ENCODE measurements at regions not wholly inside any gene's neighbourhood (a gene's known extent, or its start where the extent isn't known, plus 50 kb on each side); places are given as distances from the start of the nearest gene placed in this dataset.

DNA sequence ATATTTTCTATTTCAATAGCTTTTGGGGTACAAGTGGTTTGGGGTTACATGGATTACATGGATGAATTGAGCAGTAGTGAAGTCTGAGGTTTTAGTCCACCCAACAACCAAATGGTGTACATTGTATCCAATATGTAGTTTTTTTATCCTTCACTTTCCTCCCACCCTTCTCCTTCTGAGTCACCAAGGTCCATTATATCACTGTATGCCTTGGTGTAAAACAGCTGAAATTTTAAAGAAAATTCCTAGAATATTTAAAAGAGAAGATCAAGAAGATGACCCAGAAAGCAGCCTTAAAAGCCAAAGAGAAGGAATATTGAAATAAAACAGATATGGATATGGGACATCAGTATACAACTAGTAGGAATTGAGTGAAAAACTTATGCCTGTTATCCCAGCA is 204.2 kb upstream of the COL8A1 start:
- Histone ChIP-seq H3K9me3 (ENCODE audit: control insufficient read depth, insufficient read depth, low read depth, low read length) (no peaks in the 10 kb centered on the region), H3K79me2 (ENCODE audit: control insufficient read depth, insufficient read depth, low read length) (no peaks in the 10 kb centered on the region), H3K27me3 (ENCODE audit: control insufficient read depth, insufficient read depth, low read length) (no peaks in the 10 kb centered on the region), H3K27ac (ENCODE audit: insufficient read depth, low read length) (no peak overlapping the region), H3K4me3 (replicated peaks in 1 of 4; ENCODE audit: control extremely low read depth in 1 of 4, insufficient read depth in 1 of 4, low read depth in 3 of 4, low read length in 4 of 4) (no peak overlapping the region), H3K4me1 (ENCODE audit: control insufficient read depth, extremely low read depth, insufficient read depth, low read length) (no peaks in the 10 kb centered on the region), H4K20me1 (ENCODE audit: control insufficient read depth, extremely low read depth, insufficient read depth, low read length) (no peaks in the 10 kb centered on the region), H3K9ac (ENCODE audit: insufficient read depth, low read length) (no peak overlapping the region), H3K36me3 (ENCODE audit: control insufficient read depth, insufficient read depth, low read length) (no peaks in the 10 kb centered on the region), H2AFZ (ENCODE audit: low read length) (no peak overlapping the region), H3K4me2 (ENCODE audit: extremely low read depth, insufficient read depth, low read length) (no peak overlapping the region)
- TF ChIP-seq EZH2 (IDR thresholded peaks at IDR 0.05; ENCODE audit: low read length, missing control alignments) = no peak
- no peak for TF ChIP-seq CTCF (conservative IDR thresholded peaks at IDR 0.05 in 1 of 2, IDR thresholded peaks at IDR 0.05 in 1 of 2; ENCODE audit: low read depth in 1 of 2, low read length in 2 of 2)
- DNase-seq (ENCODE audit: low read depth in 2 of 2) = no peak

GRCh38 chr3:99430348-99431134 is 207.9 kb upstream of the COL8A1 start:
- TF ChIP-seq CTCF (conservative IDR thresholded peaks at IDR 0.05 in 1 of 2, IDR thresholded peaks at IDR 0.05 in 1 of 2; ENCODE audit: low read depth in 1 of 2, low read length in 2 of 2) (no peak), EZH2 (IDR thresholded peaks at IDR 0.05; ENCODE audit: low read length, missing control alignments) (no peak)
- Histone ChIP-seq H3K27ac (ENCODE audit: insufficient read depth, low read length) (no peak overlapping the region), H3K4me3 (replicated peaks in 1 of 4; ENCODE audit: control extremely low read depth in 1 of 4, insufficient read depth in 1 of 4, low read depth in 3 of 4, low read length in 4 of 4) (no peak overlapping the region), H3K36me3 (ENCODE audit: control insufficient read depth, insufficient read depth, low read length) (no peaks in the 10 kb centered on the region), H3K9me3 (ENCODE audit: control insufficient read depth, insufficient read depth, low read depth, low read length) (no peaks in the 10 kb centered on the region), H3K27me3 (ENCODE audit: control insufficient read depth, insufficient read depth, low read length) (no peaks in the 10 kb centered on the region), H2AFZ (ENCODE audit: low read length) (no peak overlapping the region), H3K4me1 (ENCODE audit: control insufficient read depth, extremely low read depth, insufficient read depth, low read length) (no peaks in the 10 kb centered on the region), H3K79me2 (ENCODE audit: control insufficient read depth, insufficient read depth, low read length) (no peaks in the 10 kb centered on the region), H3K9ac (ENCODE audit: insufficient read depth, low read length) (no peak overlapping the region), H3K4me2 (ENCODE audit: extremely low read depth, insufficient read depth, low read length) (no peak overlapping the region), H4K20me1 (ENCODE audit: control insufficient read depth, extremely low read depth, insufficient read depth, low read length) (no peaks in the 10 kb centered on the region)
- DNase-seq (ENCODE audit: low read depth in 2 of 2) = peak in 1 of 2 donors; percentile 21

DNA sequence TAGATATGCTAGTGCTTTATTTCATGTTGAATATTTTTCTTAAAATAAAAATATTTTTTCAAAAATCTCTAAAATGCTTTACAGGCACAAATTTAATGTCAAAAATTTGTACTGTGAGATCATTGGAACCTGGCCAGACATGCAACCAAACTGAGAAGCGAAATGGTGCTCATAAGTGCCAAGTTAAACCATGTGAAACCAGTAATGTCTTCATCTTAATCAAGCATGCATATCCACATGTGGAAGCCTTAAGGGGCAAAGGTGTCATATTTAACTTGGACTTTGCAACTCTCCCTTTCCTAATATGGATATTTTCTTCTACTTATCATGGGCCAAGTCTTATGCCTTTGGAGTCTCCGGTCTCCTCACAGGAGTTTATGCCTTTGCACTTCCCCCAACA is 208.9 kb upstream of the COL8A1 start:
- peak in 1 of 2 donors; percentile 23 for DNase-seq (ENCODE audit: low read depth in 2 of 2)
- TF ChIP-seq EZH2 (IDR thresholded peaks at IDR 0.05; ENCODE audit: low read length, missing control alignments) (no peak), CTCF (conservative IDR thresholded peaks at IDR 0.05 in 1 of 2, IDR thresholded peaks at IDR 0.05 in 1 of 2; ENCODE audit: low read depth in 1 of 2, low read length in 2 of 2) (no peak)

More for the DNA sequence above, 208.9 kb upstream of the COL8A1 start:
- Histone ChIP-seq H4K20me1 (ENCODE audit: control insufficient read depth, extremely low read depth, insufficient read depth, low read length) (no peaks in the 10 kb centered on the region), H3K9ac (ENCODE audit: insufficient read depth, low read length) (no peak overlapping the region), H3K27me3 (ENCODE audit: control insufficient read depth, insufficient read depth, low read length) (no peaks in the 10 kb centered on the region), H3K4me2 (ENCODE audit: extremely low read depth, insufficient read depth, low read length) (no peak overlapping the region), H2AFZ (ENCODE audit: low read length) (no peak overlapping the region), H3K79me2 (ENCODE audit: control insufficient read depth, insufficient read depth, low read length) (no peaks in the 10 kb centered on the region), H3K4me1 (ENCODE audit: control insufficient read depth, extremely low read depth, insufficient read depth, low read length) (no peaks in the 10 kb centered on the region), H3K9me3 (ENCODE audit: control insufficient read depth, insufficient read depth, low read depth, low read length) (no peaks in the 10 kb centered on the region), H3K27ac (ENCODE audit: insufficient read depth, low read length) (no peak overlapping the region), H3K4me3 (replicated peaks in 1 of 4; ENCODE audit: control extremely low read depth in 1 of 4, insufficient read depth in 1 of 4, low read depth in 3 of 4, low read length in 4 of 4) (no peak overlapping the region), H3K36me3 (ENCODE audit: control insufficient read depth, insufficient read depth, low read length) (no peaks in the 10 kb centered on the region)
